ENCODE measurements at regions not wholly inside any gene's neighbourhood (a gene's known extent, or its start where the extent isn't known, plus 50 kb on each side); places are given as distances from the start of the nearest gene placed in this dataset.

DNA sequence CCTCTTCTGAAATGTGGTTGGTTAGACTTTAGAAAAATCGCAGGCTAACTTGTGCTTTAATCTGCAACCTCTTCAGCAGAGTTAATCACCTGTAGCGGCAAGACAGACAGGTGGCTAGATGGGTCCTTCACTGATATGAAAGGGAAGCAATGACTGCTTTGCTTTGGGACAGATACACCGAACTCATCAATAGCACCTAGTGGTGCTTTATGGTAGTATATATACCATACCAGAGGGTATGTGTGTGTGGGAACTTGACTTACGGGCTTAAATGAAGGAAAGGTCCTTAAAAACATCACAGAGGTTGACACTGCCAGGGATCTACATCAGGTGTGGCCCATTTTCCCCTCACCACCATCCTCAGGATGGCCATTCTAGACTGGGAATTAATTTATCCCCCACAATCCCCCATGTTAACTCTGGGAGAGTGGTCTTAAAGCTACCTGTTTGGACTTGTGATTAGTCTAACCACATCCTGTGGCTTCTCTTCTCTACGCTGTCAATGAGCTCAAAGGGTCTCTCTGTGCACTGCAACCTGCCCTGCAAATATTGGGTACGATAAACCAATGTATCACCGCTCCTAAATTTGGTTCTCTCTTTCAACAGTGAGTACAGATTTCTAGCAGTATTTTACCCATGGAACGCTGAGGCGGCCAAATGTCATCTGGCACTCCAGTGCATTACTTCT is 162.7 kb downstream of the SIPA1L2 start:
- TF ChIP-seq SUZ12 (IDR thresholded peaks at IDR 0.05) (no peak), FOXM1 (IDR thresholded peaks at IDR 0.05; ENCODE audit: borderline replicate concordance) (no peak), HDGF (IDR thresholded peaks at IDR 0.05; ENCODE audit: borderline replicate concordance) (no peak), TARDBP (IDR thresholded peaks at IDR 0.05) (no peak)
- TF ChIP-seq, protein P1, sequence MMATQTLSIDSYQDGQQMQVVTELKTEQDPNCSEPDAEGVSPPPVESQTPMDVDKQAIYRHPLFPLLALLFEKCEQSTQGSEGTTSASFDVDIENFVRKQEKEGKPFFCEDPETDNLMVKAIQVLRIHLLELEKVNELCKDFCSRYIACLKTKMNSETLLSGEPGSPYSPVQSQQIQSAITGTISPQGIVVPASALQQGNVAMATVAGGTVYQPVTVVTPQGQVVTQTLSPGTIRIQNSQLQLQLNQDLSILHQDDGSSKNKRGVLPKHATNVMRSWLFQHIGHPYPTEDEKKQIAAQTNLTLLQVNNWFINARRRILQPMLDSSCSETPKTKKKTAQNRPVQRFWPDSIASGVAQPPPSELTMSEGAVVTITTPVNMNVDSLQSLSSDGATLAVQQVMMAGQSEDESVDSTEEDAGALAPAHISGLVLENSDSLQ (IDR thresholded peaks at IDR 0.05): no peak
- ChIA-PET POLR2A (no interaction called here), CTCF (interaction anchor here (0.9 kb wide), 1 partner anchor 9 kb away, joined by 3 read pairs; no protein-coding TSS in a partner anchor)
- no peak for DNase-seq (ENCODE audit: extremely low spot score)

GRCh38 chr1:232464325-232464724 is 165.6 kb downstream of the SIPA1L2 start:
- TF ChIP-seq, protein P1 (IDR thresholded peaks at IDR 0.05): no peak
- TF ChIP-seq FOXK2 (IDR thresholded peaks at IDR 0.05) (no peak), TARDBP (IDR thresholded peaks at IDR 0.05) (no peak), FOXA1 (IDR thresholded peaks at IDR 0.05) (no peak), ELF4 (IDR thresholded peaks at IDR 0.05) (no peak), CTBP1 (IDR thresholded peaks at IDR 0.05; ENCODE audit: borderline replicate concordance) (no peak), HDGF (IDR thresholded peaks at IDR 0.05; ENCODE audit: borderline replicate concordance) (no peak)
- POLR2A ChIA-PET: no interaction called here
- DNase-seq (ENCODE audit: extremely low spot score): no peak
- CTCF ChIA-PET: interaction anchor here (0.9 kb wide), 1 partner anchor 96 kb away, joined by 3 read pairs; no protein-coding TSS in a partner anchor

DNA sequence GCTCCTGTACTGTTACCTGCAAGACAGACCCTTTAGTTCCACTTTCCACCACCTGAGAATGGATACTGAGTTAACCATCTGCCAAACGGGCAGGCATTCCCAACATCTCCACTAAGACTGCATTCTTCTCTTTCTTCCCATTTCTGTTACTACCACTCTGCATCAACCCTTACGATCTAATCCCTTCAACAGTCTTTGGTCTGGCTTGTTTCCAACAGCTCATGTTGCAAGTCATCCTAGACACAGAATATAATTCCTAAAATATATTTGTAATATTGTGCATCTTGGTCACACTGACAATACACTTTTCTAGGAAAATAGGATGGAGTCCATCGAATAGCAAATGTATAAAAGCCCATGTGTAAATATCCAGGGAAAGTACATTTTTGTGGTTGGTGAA is 166.7 kb downstream of the SIPA1L2 start:
- TF ChIP-seq LEF1 (IDR thresholded peaks at IDR 0.05; ENCODE audit: borderline replicate concordance): no peak
- no peak for TF ChIP-seq HDGF (IDR thresholded peaks at IDR 0.05; ENCODE audit: borderline replicate concordance)
- no peak for TF ChIP-seq CTBP1 (IDR thresholded peaks at IDR 0.05; ENCODE audit: borderline replicate concordance)
- TF ChIP-seq ELF4 (IDR thresholded peaks at IDR 0.05): no peak
- POLR2A ChIA-PET: no interaction called here

GRCh38 chr1:232462213-232462612 is 167.7 kb downstream of the SIPA1L2 start:
- CTCF ChIA-PET: interaction anchor here (0.7 kb wide), 1 partner anchor 531 kb away, joined by 3 read pairs; no protein-coding TSS in a partner anchor
- TF ChIP-seq FOXK2 (IDR thresholded peaks at IDR 0.05) (no peak), SP1 (IDR thresholded peaks at IDR 0.05) (no peak), FOXM1 (IDR thresholded peaks at IDR 0.05; ENCODE audit: borderline replicate concordance) (no peak), ELF4 (IDR thresholded peaks at IDR 0.05) (no peak), NFRKB (IDR thresholded peaks at IDR 0.05) (no peak), BHLHE40 (IDR thresholded peaks at IDR 0.05; ENCODE audit: borderline replicate concordance) (no peak), L3MBTL2 (conservative IDR thresholded peaks at IDR 0.05) (no peak), SUZ12 (IDR thresholded peaks at IDR 0.05) (no peak), CTBP1 (IDR thresholded peaks at IDR 0.05; ENCODE audit: borderline replicate concordance) (no peak), TARDBP (IDR thresholded peaks at IDR 0.05) (no peak), HDGF (IDR thresholded peaks at IDR 0.05; ENCODE audit: borderline replicate concordance) (no peak), ZNF384 (IDR thresholded peaks at IDR 0.05) (no peak), ARNT (IDR thresholded peaks at IDR 0.05) (no peak), LEF1 (IDR thresholded peaks at IDR 0.05; ENCODE audit: borderline replicate concordance) (no peak), FOXA1 (IDR thresholded peaks at IDR 0.05) (no peak)
- TF ChIP-seq, protein P1 (IDR thresholded peaks at IDR 0.05): no peak
- POLR2A ChIA-PET: no interaction called here
- no peak for DNase-seq (ENCODE audit: extremely low spot score)

More for the DNA sequence above, 166.7 kb downstream of the SIPA1L2 start:
- CTCF ChIA-PET: no interaction called here
- DNase-seq (ENCODE audit: extremely low spot score): no peak

GRCh38 chr1:232459826-232460225 is 170.1 kb downstream of the SIPA1L2 start:
- DNase-seq (ENCODE audit: extremely low spot score): no peak
- TF ChIP-seq, protein P1 (IDR thresholded peaks at IDR 0.05): no peak
- no peak for TF ChIP-seq SUZ12 (IDR thresholded peaks at IDR 0.05)
- no peak for TF ChIP-seq TARDBP (IDR thresholded peaks at IDR 0.05)
- TF ChIP-seq NFRKB (IDR thresholded peaks at IDR 0.05): no peak
- TF ChIP-seq BHLHE40 (IDR thresholded peaks at IDR 0.05; ENCODE audit: borderline replicate concordance): no peak
- no peak for TF ChIP-seq SP1 (IDR thresholded peaks at IDR 0.05)
- TF ChIP-seq ARNT (IDR thresholded peaks at IDR 0.05): no peak
- TF ChIP-seq LEF1 (IDR thresholded peaks at IDR 0.05; ENCODE audit: borderline replicate concordance): no peak
- TF ChIP-seq FOXK2 (IDR thresholded peaks at IDR 0.05): no peak
- no peak for TF ChIP-seq FOXM1 (IDR thresholded peaks at IDR 0.05; ENCODE audit: borderline replicate concordance)
- CTCF ChIA-PET: no interaction called here
- POLR2A ChIA-PET: no interaction called here

DNA sequence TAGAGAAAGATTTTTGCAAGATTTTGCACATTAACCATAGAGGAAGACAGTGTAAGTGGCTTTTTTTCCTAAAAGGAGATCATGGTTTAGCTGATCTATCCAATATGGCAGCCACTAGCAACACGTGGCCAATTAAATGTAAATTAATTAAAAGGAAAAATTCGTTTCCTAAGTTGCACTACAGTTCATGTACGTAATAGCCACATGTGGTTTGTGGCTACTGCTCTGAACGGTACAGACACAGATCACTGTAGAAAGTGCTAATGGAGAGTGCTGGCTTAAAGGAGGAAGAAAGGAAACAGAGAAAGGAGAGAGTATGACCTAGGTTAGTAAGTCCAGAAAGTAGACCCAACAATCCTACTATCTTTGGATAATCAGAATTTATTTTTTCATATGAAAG is 170.8 kb downstream of the SIPA1L2 start:
- ChIA-PET CTCF (no interaction called here), POLR2A (no interaction called here)
- TF ChIP-seq ARNT (IDR thresholded peaks at IDR 0.05) (no peak), FOXA1 (IDR thresholded peaks at IDR 0.05) (no peak), NFRKB (IDR thresholded peaks at IDR 0.05) (no peak), CTBP1 (IDR thresholded peaks at IDR 0.05; ENCODE audit: borderline replicate concordance) (no peak), L3MBTL2 (conservative IDR thresholded peaks at IDR 0.05) (no peak), TARDBP (IDR thresholded peaks at IDR 0.05) (no peak), LEF1 (IDR thresholded peaks at IDR 0.05; ENCODE audit: borderline replicate concordance) (no peak), HDGF (IDR thresholded peaks at IDR 0.05; ENCODE audit: borderline replicate concordance) (no peak), FOXK2 (IDR thresholded peaks at IDR 0.05) (no peak), ELF4 (IDR thresholded peaks at IDR 0.05) (no peak), FOXM1 (IDR thresholded peaks at IDR 0.05; ENCODE audit: borderline replicate concordance) (no peak), SUZ12 (IDR thresholded peaks at IDR 0.05) (no peak), BHLHE40 (IDR thresholded peaks at IDR 0.05; ENCODE audit: borderline replicate concordance) (no peak), ZNF384 (IDR thresholded peaks at IDR 0.05) (no peak)
- DNase-seq (ENCODE audit: extremely low spot score): no peak
